ENCODE measurements at regions not wholly inside any gene's neighbourhood (a gene's known extent, or its start where the extent isn't known, plus 50 kb on each side); places are given as distances from the start of the nearest gene placed in this dataset.

GRCh38 chr4:125041372-125041930 lies 273.3 kb upstream of the FAT4 start:
- H2AFZ ChIP-seq (ENCODE audit: low read length) = no peak overlapping the region
- H3K23ac ChIP-seq (ENCODE audit: low read depth, low read length, poor library complexity) = no peak overlapping the region
- H4K8ac ChIP-seq (ENCODE audit: low read depth, low read length) = no peak overlapping the region
- no peak overlapping the region for H2BK5ac ChIP-seq (ENCODE audit: low read length)
- H3K27ac ChIP-seq (replicated peaks; ENCODE audit: low read length) = no peak overlapping the region
- H4K91ac ChIP-seq (ENCODE audit: low read depth, low read length, poor library complexity) = no peak overlapping the region
- no peak overlapping the region for H3K4me3 ChIP-seq (ENCODE audit: low read length in 2 of 2)
- no peak overlapping the region for H2AK5ac ChIP-seq (ENCODE audit: low read depth, low read length)
- no peaks in the 10 kb centered on the region for H3K36me3 ChIP-seq (replicated peaks in 1 of 2; ENCODE audit: control insufficient read depth in 2 of 2, insufficient read depth in 2 of 2, low read length in 2 of 2)
- no peak overlapping the region for H3K4ac ChIP-seq (ENCODE audit: low read length)
- no peak overlapping the region for H3K18ac ChIP-seq (ENCODE audit: low read length)
- H2BK15ac ChIP-seq (ENCODE audit: low read length) = no peak overlapping the region
- no peak overlapping the region for H3K9ac ChIP-seq (ENCODE audit: low read depth, low read length, poor library complexity)
- no peak overlapping the region for H3K14ac ChIP-seq (ENCODE audit: low read length)
- no CpG with 5 or more reads among the region's 3 CpGs for WGBS, 2 donors (ENCODE audit: extremely low coverage in 2 of 2, insufficient read length in 2 of 2, insufficient replicate concordance in 1 of 2)
- H3K4me1 ChIP-seq (ENCODE audit: control insufficient read depth in 2 of 2, insufficient read depth in 1 of 2, low read depth in 1 of 2, low read length in 2 of 2) = peaks cover 0 to 4% of the 10 kb centered on the region in 2 donors
- H2BK120ac ChIP-seq (ENCODE audit: low read depth, low read length) = no peak overlapping the region
- no peaks in the 10 kb centered on the region for H3K27me3 ChIP-seq (ENCODE audit: control insufficient read depth in 3 of 3, insufficient read depth in 3 of 3, low read depth in 1 of 3, low read length in 3 of 3)
- H3K9me3 ChIP-seq (replicated peaks in 1 of 2; ENCODE audit: control insufficient read depth in 2 of 2, insufficient read depth in 1 of 2, low read depth in 1 of 2, low read length in 2 of 2) = no peaks in the 10 kb centered on the region
- no peaks in the 10 kb centered on the region for H3K79me1 ChIP-seq (ENCODE audit: low read depth, low read length)
- H3K4me2 ChIP-seq (ENCODE audit: insufficient read depth, low read length, poor library complexity, severe bottlenecking) = no peak overlapping the region
- no peak overlapping the region for H2BK12ac ChIP-seq (ENCODE audit: low read length)
- no peak for DNase-seq (ENCODE audit: low spot score)

GRCh38 chr4:125039550-125039949 lies 275.2 kb upstream of the FAT4 start:
- Histone ChIP-seq H3K36me3 (replicated peaks in 1 of 2; ENCODE audit: control insufficient read depth in 2 of 2, insufficient read depth in 2 of 2, low read length in 2 of 2) (no peaks in the 10 kb centered on the region), H3K9ac (ENCODE audit: low read depth, low read length, poor library complexity) (no peak overlapping the region), H2AK5ac (ENCODE audit: low read depth, low read length) (no peak overlapping the region), H3K4me2 (ENCODE audit: insufficient read depth, low read length, poor library complexity, severe bottlenecking) (no peak overlapping the region), H3K79me1 (ENCODE audit: low read depth, low read length) (no peaks in the 10 kb centered on the region), H2BK15ac (ENCODE audit: low read length) (no peak overlapping the region), H4K8ac (ENCODE audit: low read depth, low read length) (no peak overlapping the region), H3K27ac (replicated peaks; ENCODE audit: low read length) (no peak overlapping the region), H3K18ac (ENCODE audit: low read length) (no peak overlapping the region), H3K23ac (ENCODE audit: low read depth, low read length, poor library complexity) (no peak overlapping the region), H3K4ac (ENCODE audit: low read length) (no peak overlapping the region), H2AFZ (ENCODE audit: low read length) (no peak overlapping the region), H2BK12ac (ENCODE audit: low read length) (no peak overlapping the region), H4K91ac (ENCODE audit: low read depth, low read length, poor library complexity) (no peak overlapping the region), H3K27me3 (ENCODE audit: control insufficient read depth in 3 of 3, insufficient read depth in 3 of 3, low read depth in 1 of 3, low read length in 3 of 3) (no peaks in the 10 kb centered on the region), H3K4me3 (ENCODE audit: low read length in 2 of 2) (no peak overlapping the region), H3K4me1 (ENCODE audit: control insufficient read depth in 2 of 2, insufficient read depth in 1 of 2, low read depth in 1 of 2, low read length in 2 of 2) (peaks cover 0 to 4% of the 10 kb centered on the region in 2 donors), H2BK5ac (ENCODE audit: low read length) (no peak overlapping the region), H3K9me3 (replicated peaks in 1 of 2; ENCODE audit: control insufficient read depth in 2 of 2, insufficient read depth in 1 of 2, low read depth in 1 of 2, low read length in 2 of 2) (no peaks in the 10 kb centered on the region), H2BK120ac (ENCODE audit: low read depth, low read length) (no peak overlapping the region), H3K14ac (ENCODE audit: low read length) (no peak overlapping the region)
- DNase-seq (ENCODE audit: low spot score) = no peak
- no CpG with 5 or more reads among the region's 5 CpGs for WGBS, 2 donors (ENCODE audit: extremely low coverage in 2 of 2, insufficient read length in 2 of 2, insufficient replicate concordance in 1 of 2)

- no peaks in the 10 kb centered on the region for H3K27me3 ChIP-seq (ENCODE audit: control insufficient read depth in 3 of 3, insufficient read depth in 3 of 3, low read depth in 1 of 3, low read length in 3 of 3)
- H2BK120ac ChIP-seq (ENCODE audit: low read depth, low read length) = no peak overlapping the region
- no peak for DNase-seq (ENCODE audit: low spot score)
- H2BK5ac ChIP-seq (ENCODE audit: low read length) = no peak overlapping the region
- no peak overlapping the region for H3K18ac ChIP-seq (ENCODE audit: low read length)
- no peak overlapping the region for H3K4me2 ChIP-seq (ENCODE audit: insufficient read depth, low read length, poor library complexity, severe bottlenecking)
- H4K8ac ChIP-seq (ENCODE audit: low read depth, low read length) = no peak overlapping the region
- H3K14ac ChIP-seq (ENCODE audit: low read length) = no peak overlapping the region
- no peak overlapping the region for H3K4ac ChIP-seq (ENCODE audit: low read length)
- no peak overlapping the region for H2AK5ac ChIP-seq (ENCODE audit: low read depth, low read length)
- H2AFZ ChIP-seq (ENCODE audit: low read length) = no peak overlapping the region
- H3K9me3 ChIP-seq (replicated peaks in 1 of 2; ENCODE audit: control insufficient read depth in 2 of 2, insufficient read depth in 1 of 2, low read depth in 1 of 2, low read length in 2 of 2) = peaks cover 1 to 10% of the 10 kb centered on the region in 2 donors
- H3K4me3 ChIP-seq (ENCODE audit: low read length in 2 of 2) = no peak overlapping the region
- H3K4me1 ChIP-seq (ENCODE audit: control insufficient read depth in 2 of 2, insufficient read depth in 1 of 2, low read depth in 1 of 2, low read length in 2 of 2) = no peaks in the 10 kb centered on the region
- no peak overlapping the region for H2BK15ac ChIP-seq (ENCODE audit: low read length)
- no peak overlapping the region for H2BK12ac ChIP-seq (ENCODE audit: low read length)
- H3K36me3 ChIP-seq (replicated peaks in 1 of 2; ENCODE audit: control insufficient read depth in 2 of 2, insufficient read depth in 2 of 2, low read length in 2 of 2) = no peaks in the 10 kb centered on the region
- no peak overlapping the region for H3K9ac ChIP-seq (ENCODE audit: low read depth, low read length, poor library complexity)
- no CpG with 5 or more reads among the region's 6 CpGs for WGBS, 2 donors (ENCODE audit: extremely low coverage in 2 of 2, insufficient read length in 2 of 2, insufficient replicate concordance in 1 of 2)
- H3K23ac ChIP-seq (ENCODE audit: low read depth, low read length, poor library complexity) = no peak overlapping the region
- no peak overlapping the region for H4K91ac ChIP-seq (ENCODE audit: low read depth, low read length, poor library complexity)
- H3K27ac ChIP-seq (replicated peaks; ENCODE audit: low read length) = no peak overlapping the region
- no peaks in the 10 kb centered on the region for H3K79me1 ChIP-seq (ENCODE audit: low read depth, low read length)
Measured at GRCh38 chr4:125022855-125023501, 291.8 kb upstream of the FAT4 start.

GRCh38 chr4:125021189-125021588 lies 293.6 kb upstream of the FAT4 start:
- Histone ChIP-seq H3K36me3 (replicated peaks in 1 of 2; ENCODE audit: control insufficient read depth in 2 of 2, insufficient read depth in 2 of 2, low read length in 2 of 2) (no peaks in the 10 kb centered on the region), H3K18ac (ENCODE audit: low read length) (no peak overlapping the region), H2BK5ac (ENCODE audit: low read length) (no peak overlapping the region), H3K27me3 (ENCODE audit: control insufficient read depth in 3 of 3, insufficient read depth in 3 of 3, low read depth in 1 of 3, low read length in 3 of 3) (no peaks in the 10 kb centered on the region), H4K8ac (ENCODE audit: low read depth, low read length) (no peak overlapping the region), H3K23ac (ENCODE audit: low read depth, low read length, poor library complexity) (no peak overlapping the region), H3K4me3 (ENCODE audit: low read length in 2 of 2) (no peak overlapping the region), H4K91ac (ENCODE audit: low read depth, low read length, poor library complexity) (no peak overlapping the region), H3K9me3 (replicated peaks in 1 of 2; ENCODE audit: control insufficient read depth in 2 of 2, insufficient read depth in 1 of 2, low read depth in 1 of 2, low read length in 2 of 2) (peaks cover 1 to 8% of the 10 kb centered on the region in 2 donors), H3K4me1 (ENCODE audit: control insufficient read depth in 2 of 2, insufficient read depth in 1 of 2, low read depth in 1 of 2, low read length in 2 of 2) (no peaks in the 10 kb centered on the region), H2BK15ac (ENCODE audit: low read length) (no peak overlapping the region), H3K4ac (ENCODE audit: low read length) (no peak overlapping the region), H2BK120ac (ENCODE audit: low read depth, low read length) (no peak overlapping the region), H2AK5ac (ENCODE audit: low read depth, low read length) (no peak overlapping the region), H3K79me1 (ENCODE audit: low read depth, low read length) (no peaks in the 10 kb centered on the region), H3K27ac (replicated peaks; ENCODE audit: low read length) (no peak overlapping the region), H2AFZ (ENCODE audit: low read length) (no peak overlapping the region), H2BK12ac (ENCODE audit: low read length) (no peak overlapping the region), H3K9ac (ENCODE audit: low read depth, low read length, poor library complexity) (no peak overlapping the region), H3K14ac (ENCODE audit: low read length) (no peak overlapping the region), H3K4me2 (ENCODE audit: insufficient read depth, low read length, poor library complexity, severe bottlenecking) (no peak overlapping the region)
- no CpG with 5 or more reads among the region's 1 CpG for WGBS, 2 donors (ENCODE audit: extremely low coverage in 2 of 2, insufficient read length in 2 of 2, insufficient replicate concordance in 1 of 2)
- DNase-seq (ENCODE audit: low spot score) = no peak
